H1 (cell line): ENCODE measurements at regions not wholly inside any gene's neighbourhood (a gene's known extent, or its start where the extent isn't known, plus 50 kb on each side); places are given as distances from the start of the nearest gene placed in this dataset.

ENCODE experiments used
- EP300 ChIP-seq, 2 experiments: IDR thresholded peaks; 1 replicate in 1 of 2; 2 replicates in 1 of 2; pipeline ENCODE4 v1.6.1; 2011 to 2012; ENCODE audit warnings: low read depth in 2 of 2, low read length in 2 of 2, mild to moderate bottlenecking in 2 of 2, borderline replicate concordance in 1 of 2, inconsistent platforms in 1 of 2, moderate library complexity in 1 of 2
- RAD21 ChIP-seq, 2 experiments: IDR thresholded peaks in 1 of 2; conservative IDR thresholded peaks in 1 of 2; 2 replicates each; pipeline ENCODE4 v1.6.1; 2011; ENCODE audit warnings: low read depth in 2 of 2, low read length in 2 of 2, improper control_type of control experiment in 1 of 2, inconsistent platforms in 1 of 2, mild to moderate bottlenecking in 1 of 2, moderate library complexity in 1 of 2

- TF ChIP-seq EP300 (IDR thresholded peaks at IDR 0.05; ENCODE audit: borderline replicate concordance in 1 of 2, low read depth in 2 of 2, low read length in 2 of 2) = no peak
- TF ChIP-seq RAD21 (IDR thresholded peaks at IDR 0.05 in 1 of 2, conservative IDR thresholded peaks at IDR 0.05 in 1 of 2; ENCODE audit: low read depth in 2 of 2, low read length in 2 of 2) = no peak
These were observed 297.9 kb downstream of the NDUFA10 start (continued) for GRCh38 chr2:239727182-239727775.
